GM11168 (cell line): ENCODE measurements at regions not wholly inside any gene's neighbourhood (a gene's known extent, or its start where the extent isn't known, plus 50 kb on each side); places are given as distances from the start of the nearest gene placed in this dataset.

Experiments
- in situ Hi-C: fragments of 300-500 bp; cut with MboI; formaldehyde crosslinking; loops from one replicate; pipeline ENCODE4 v1.12.0; 2022; ENCODE audit warnings: low sequenced_read_pairs; ENCODE audit not compliant: unreplicated experiment

DNA sequence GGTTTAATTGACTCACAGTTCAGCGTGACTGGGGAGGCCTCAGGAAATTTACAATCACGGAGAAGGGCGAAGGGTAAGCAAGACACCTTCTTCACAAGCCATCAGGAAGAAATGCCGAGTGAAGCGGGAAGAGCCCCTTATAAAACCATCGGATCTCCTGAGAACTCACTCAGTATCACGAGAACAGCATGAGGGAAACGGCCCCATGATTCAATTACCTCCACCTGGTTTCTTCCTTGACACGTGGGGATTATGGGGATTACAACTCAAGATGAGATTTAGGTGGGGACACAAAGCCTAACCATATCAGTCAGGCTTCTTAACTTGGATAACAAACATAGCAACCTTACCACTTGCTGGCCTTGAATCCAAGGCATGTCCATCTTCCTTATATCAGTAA is 73.6 kb upstream of the FOXN2 start:
- in situ Hi-C loops, result no loop called here

DNA sequence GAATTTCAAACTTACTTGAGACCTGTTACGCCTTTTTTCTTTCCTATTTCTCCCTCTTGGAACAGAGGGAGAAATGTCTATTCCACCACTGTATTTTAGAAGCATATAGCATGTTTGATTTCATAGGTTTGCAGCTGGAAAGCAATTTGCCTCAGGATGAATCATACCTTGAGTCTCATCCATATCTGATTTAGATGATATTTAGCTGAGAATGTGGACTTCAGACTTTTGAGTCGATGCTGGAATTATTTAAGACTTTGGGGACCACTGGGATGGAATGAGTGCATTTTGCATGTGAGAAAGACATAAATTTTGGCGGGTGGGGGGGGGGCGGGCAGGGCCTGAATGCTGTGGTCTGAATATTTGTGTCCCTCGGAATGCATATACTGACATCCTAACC is 67.3 kb upstream of the FOXN2 start:
- in situ Hi-C loops, result no loop called here

DNA sequence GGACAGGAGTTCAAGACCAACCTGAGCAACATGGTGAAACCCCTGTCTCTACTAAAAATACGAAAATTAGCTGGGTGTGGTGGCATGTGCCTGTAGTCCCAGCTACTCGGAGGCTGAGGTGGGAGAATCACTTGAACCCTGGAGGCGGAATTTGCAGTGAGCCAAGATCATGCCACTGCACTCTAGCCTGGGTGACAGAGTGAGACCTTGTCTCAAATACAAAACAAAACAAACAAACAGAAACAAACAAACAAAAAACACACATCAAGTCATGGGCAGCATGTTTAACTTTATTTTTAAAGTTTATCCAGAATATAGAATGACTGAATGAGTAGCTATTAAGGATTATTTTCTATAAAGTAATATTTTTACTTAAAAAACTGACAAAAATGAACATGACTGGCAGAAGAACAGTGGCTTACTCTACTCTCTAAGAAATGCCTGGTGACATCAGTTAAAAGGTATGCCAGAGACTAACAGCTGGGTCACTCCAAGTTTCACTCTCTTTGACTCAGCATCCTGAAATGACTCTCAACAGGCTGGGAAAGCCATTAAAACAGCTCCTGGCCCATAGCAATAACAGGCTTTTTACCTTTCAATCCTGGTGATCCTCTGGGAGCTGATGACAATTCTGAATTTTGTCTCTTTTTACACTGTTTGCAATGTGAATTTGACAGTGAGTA is 66.1 kb upstream of the FOXN2 start:
- in situ Hi-C loops, result no loop called here

DNA sequence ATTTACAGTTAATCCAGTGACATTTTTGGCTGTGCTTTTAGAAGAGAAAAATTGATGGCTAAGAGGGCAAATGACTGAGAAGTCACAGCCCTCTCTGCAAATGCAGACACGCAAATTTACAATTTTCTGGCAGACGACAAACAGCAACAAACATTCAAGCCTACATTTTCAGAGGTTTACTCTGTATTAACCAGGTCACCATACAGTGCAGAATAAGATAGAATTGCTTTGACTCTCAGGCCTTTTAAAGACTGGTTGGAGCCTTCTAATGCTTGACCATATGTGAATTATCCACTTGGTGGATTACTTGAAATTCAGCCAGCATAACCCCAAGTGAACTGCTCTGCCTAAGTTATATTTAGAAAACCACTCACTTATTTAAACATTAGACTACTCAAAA is 65.5 kb upstream of the FOXN2 start:
- in situ Hi-C loops, result no loop called here

DNA sequence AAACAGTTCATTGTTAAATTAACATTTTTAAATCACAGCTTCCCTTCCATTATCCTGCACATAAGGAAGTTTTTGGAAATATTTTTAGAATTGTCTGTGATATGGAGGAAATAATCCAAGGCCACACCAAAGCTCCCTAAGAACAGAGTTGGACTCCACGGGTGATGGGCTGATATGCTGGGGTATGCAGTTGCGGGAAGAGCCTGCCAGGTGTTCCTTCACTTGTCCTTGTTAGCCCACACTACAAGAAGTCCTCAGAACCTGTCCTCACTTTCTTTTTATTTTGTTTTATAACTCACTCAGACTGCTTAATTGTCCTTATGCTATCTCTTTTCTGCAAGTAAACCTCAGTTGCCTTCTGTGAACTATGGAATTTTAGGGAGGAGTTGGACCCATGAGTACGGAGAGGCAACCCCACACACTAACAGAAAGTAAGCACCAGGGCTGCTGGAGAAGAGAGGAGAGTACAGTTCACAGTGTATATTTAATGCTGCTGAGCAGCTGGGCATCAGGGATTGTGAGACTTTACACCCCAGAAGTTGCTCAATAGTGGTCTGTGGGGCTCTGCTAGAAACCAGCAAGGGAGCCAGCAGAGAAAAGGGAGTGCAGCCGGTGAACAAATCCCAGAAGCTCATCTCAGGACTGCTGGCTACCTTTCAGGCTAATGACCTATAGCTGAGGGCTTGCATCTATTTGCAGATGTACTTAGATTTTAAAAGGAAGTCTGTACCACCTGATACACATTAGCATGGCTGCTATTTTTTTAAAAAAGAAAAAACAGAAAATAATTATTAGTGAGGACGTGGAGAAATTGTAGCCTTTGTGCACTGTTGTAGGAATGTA is 64.6 kb upstream of the FOXN2 start:
- in situ Hi-C loops, result no loop called here

DNA sequence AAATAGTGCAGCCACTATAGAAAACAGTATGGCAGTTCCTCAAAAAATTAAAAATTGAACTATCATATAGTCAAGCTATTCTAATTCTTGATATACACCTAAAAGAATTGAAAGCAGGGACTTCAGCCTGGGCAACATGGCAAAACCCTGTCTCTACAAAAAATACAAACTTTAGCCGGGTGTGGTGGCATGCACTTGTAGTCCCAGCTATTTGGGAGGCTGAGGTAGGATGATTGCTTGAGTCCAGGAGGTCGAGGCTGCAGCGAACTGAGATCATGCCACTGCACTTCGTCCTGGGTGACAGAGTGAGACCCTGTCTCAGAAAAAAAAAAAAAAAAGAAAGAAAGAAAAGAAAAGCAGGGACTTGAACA is 64.0 kb upstream of the FOXN2 start:
- in situ Hi-C loops, result no loop called here

DNA sequence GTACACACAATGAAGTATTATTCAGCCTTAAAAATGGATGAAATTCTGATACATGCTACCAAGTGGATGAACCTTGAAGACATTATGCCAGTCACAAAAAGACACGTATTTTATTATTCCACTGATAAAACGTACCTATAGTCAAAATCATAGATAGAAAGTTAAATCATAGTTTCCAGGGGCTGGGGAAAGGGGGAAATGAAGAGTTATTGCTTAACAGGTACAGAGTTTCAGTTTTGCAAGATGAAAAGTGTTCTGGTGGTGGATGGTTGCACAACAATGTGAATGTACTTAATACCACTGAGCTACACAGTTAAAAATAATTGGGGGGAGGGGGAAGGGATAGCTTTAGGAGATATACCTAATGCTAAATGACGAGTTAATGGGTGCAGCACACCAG is 63.5 kb upstream of the FOXN2 start:
- in situ Hi-C loops, result no loop called here

DNA sequence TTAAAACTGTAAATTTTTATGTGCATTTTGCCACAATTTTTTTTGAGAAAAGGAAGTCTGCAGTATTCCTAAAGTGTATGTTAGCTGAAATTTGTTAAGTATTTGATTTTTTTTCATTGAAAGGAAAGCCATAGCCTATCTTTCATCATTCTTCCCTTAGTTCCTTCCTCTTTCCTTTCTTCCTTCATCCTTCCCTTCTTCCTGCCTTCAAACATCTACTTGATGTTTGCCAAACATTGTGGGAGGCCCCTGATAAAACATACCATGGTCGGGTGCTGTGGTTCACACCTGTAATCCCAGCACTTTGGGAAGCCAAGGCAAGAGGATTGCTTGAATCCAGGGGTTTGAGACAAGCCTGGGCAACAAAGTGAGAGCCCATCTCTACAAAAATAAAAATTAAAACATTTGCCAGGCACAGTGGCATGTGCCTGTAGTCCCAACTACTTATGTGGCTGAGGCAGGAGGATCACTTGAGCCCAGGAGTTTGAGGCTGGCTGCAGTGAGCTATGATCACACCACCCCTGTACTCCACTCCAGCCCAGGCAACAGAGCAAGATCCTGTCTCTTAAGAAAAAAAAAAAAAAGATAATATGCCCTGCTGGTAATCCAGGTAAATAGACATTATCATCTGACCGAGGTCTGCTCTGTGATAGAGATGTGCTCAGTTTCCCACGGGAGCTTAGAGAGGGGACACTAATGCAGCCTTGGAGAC is 62.9 kb upstream of the FOXN2 start:
- in situ Hi-C loops, result no loop called here

DNA sequence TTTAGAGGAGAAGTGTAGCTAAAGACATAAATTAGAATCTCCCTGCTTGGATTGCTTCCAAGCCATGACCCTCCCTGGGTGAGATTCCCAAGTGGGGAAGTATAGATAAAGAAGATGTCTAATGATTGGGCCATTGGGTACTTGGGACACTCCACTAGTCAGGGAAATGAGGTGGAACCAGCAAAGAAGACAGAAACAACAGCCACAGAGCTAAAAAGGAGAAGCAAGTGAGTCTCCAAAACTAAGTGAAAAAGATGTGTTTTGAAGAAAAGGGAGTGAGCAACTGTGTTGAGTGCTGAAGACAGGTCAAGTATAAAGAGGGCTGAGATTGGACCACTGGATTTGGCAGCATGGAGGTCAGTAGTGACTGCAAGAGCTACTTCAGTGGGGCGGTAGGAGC is 61.2 kb upstream of the FOXN2 start:
- in situ Hi-C loops, result no loop called here

DNA sequence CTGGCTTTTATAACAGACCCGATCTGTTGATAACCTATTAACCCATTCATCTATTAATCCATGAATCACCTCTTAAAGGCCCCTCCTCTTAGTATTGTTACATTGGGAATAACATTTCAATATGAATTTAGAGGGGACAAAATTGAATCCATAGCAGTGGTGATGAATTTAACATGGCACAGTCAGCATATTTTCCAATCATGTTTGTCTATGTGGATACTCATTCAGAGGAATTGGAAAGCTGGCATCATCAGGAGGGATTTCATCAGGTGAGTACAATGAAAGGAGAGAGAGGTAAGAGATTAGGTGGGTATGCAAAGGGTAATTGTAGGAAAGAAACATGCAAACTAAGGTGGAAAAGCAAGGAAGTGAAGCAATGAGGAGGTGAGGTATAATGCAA is 59.6 kb upstream of the FOXN2 start:
- in situ Hi-C loops, result no loop called here

DNA sequence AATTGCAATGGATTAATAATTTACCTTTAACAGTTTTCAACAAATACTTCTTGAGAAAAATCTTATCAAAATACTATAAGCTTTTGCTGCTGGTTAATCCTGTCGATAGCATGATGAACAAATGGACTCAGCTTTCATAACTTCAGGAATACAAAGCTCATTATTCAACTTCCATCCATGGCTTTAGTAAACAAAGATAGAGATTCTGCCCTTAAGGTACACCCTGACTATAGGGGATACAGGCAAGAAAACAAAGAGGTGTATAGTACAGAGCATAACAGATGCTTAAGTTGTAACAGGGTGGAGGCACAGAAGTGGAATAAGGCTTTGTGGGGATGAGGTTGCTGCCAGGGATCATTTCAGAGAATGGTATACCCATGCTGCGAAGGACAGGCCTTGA is 57.0 kb upstream of the FOXN2 start:
- in situ Hi-C loops, result no loop called here

DNA sequence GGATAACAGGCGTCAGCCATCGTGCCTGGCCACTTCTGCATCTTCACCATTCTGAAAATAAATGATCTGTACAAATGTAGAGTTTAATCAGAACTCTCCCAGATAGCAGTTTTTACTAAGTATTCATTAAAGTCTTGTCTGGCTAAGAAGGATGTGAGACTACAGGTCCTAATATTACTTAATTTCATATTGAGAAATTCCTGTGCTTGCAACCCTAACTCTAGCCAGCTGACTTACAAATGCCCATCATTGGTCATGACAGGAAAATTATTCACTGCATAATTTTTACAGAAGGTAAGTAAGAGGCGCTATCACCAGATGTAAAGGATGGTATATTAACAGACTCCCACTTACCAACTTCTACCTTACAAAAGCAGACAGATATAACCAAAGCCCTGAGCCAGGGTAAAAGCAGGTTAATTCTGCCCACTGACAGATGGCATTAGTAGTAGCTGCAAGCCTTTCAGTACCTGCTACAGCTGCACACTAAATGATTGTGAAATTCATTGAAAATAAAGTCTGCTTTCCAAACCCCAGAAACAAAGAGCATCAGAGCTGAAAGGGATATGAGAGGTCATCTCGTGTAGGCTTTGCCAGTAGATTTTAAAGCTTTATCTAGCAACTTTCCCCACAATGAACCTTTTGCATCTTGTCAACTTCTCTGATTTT is 55.9 kb upstream of the FOXN2 start:
- in situ Hi-C loops, result no loop called here

DNA sequence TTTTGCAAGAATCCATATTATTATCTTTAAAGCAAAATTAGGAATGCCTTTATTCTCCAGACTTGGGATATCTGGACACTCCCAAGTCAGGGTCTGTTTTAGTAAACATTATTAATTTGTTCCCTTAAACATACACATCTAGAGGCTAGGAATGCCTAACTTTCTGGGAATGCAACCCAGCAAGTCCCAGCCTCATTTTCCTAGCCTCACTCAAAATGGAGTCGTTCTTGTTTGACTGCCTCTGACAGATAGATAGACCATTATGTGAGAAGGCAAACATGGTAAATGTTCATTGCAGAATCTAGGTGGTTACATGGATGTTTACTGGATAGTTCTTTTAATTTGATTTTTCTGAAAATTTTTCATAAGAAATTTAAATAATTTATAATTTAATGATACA is 54.7 kb upstream of the FOXN2 start:
- in situ Hi-C loops, result no loop called here

DNA sequence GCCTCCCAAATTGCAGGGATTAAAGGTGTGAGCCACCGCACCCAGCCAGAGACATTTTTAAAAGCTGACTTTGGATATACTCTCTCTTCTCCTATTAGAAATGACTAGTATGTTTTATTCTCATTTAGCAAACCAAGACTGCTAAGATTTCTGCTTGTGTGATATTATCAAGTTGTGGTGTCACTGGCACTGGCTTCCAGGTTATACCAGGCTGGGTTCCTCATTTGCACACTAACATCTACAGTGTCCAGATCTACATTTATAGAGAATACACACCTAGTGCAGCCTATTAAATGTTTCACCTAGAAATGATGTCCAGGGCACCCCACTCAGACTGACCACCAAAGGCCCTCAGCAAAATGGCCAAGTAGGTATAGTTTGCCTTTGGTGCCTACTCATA is 49.9 kb upstream of the FOXN2 start:
- in situ Hi-C loops, result no loop called here
